Calu3 (cell line): ENCODE measurements at regions not wholly inside any gene's neighbourhood (a gene's known extent, or its start where the extent isn't known, plus 50 kb on each side); places are given as distances from the start of the nearest gene placed in this dataset.

Experiments used
- BruUV-seq: library from RNA; stranded (reverse); fragments of 400-500 nt; replicated peaks from 2 replicates; lab custom pipeline; 2021; lab: Mats Ljungman, UMichigan
- CTCF ChIA-PET: fragments of 300-600 bp; sonication (Branson Sonifier 250); formaldehyde crosslinking; loops from one replicate; lab custom pipeline; 2022; ENCODE audit warnings: antibody characterized with exemption; lab: Charles Lee
- DNase-seq: peaks from one replicate; pipeline ENCODE4 v3.0.0; 2022
- H3K27ac Mint-ChIP-seq: one replicate; pipeline ENCODE4 v1.8.0; 2022; ENCODE audit warnings: mixed read lengths; ENCODE audit not compliant: unreplicated experiment
- H3K27me3 Mint-ChIP-seq: one replicate; pipeline ENCODE4 v1.8.0; 2022; ENCODE audit warnings: mixed read lengths; ENCODE audit not compliant: unreplicated experiment
- H3K36me3 Mint-ChIP-seq: one replicate; pipeline ENCODE4 v1.8.0; 2022; ENCODE audit warnings: mild to moderate bottlenecking, moderate library complexity, mixed read lengths; ENCODE audit not compliant: insufficient read depth, unreplicated experiment
- H3K4me1 Mint-ChIP-seq: one replicate; pipeline ENCODE4 v1.8.0; 2022; ENCODE audit warnings: mild to moderate bottlenecking, low read depth, mixed read lengths; ENCODE audit not compliant: unreplicated experiment
- H3K4me3 Mint-ChIP-seq: one replicate; pipeline ENCODE4 v1.8.0; 2022; ENCODE audit warnings: mild to moderate bottlenecking, low read depth, moderate library complexity, mixed read lengths; ENCODE audit not compliant: unreplicated experiment
- H3K9me3 Mint-ChIP-seq: one replicate; pipeline ENCODE4 v1.8.0; 2022; ENCODE audit warnings: low read depth, mixed read lengths; ENCODE audit not compliant: unreplicated experiment
- intact Hi-C: fragments of 100-400 bp; cut with micrococcal nuclease; formaldehyde crosslinking; loops from one replicate; pipeline ENCODE4 v1.10.0; 2022; ENCODE audit not compliant: unreplicated experiment
- TF ChIP-seq, protein P1 (sequence below): fragments of 200-600 bp; IDR thresholded peaks from one replicate; pipeline ENCODE4 v1.8.0; 2022; ENCODE audit warnings: antibody characterized with exemption; ENCODE audit not compliant: unreplicated experiment

DNA sequence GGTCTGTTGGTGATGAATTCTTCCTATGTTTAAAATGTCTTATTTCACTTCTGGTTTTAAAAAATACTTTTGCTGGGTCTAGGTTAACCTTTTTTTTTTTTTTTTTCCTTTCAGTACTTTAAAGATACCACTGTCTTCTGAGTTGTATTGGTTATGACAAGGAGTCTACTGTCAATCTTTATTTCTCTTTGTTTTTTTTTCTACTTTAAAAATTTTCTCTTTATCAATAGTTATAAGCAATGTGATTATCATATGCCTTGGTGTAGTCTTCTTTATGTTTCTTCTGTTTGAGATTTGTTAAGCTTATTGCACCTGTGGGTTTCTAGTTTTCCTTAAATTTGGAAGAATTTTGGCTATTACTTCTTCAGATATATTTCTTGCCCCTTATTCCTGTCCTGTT is 125.6 kb upstream of the SPRY4 start:
- intact Hi-C loops: no loop called here
- Mint-ChIP-seq H3K36me3 (no peaks in the 10 kb centered on the region), H3K9me3 (peaks cover 15% of the 10 kb centered on the region), H3K27me3 (no peaks in the 10 kb centered on the region), H3K4me1 (peaks cover 16% of the 10 kb centered on the region), H3K4me3 (no peak overlapping the region), H3K27ac (no peak overlapping the region)
- no TSS peak for BruUV-seq
- TF ChIP-seq, protein P1, sequence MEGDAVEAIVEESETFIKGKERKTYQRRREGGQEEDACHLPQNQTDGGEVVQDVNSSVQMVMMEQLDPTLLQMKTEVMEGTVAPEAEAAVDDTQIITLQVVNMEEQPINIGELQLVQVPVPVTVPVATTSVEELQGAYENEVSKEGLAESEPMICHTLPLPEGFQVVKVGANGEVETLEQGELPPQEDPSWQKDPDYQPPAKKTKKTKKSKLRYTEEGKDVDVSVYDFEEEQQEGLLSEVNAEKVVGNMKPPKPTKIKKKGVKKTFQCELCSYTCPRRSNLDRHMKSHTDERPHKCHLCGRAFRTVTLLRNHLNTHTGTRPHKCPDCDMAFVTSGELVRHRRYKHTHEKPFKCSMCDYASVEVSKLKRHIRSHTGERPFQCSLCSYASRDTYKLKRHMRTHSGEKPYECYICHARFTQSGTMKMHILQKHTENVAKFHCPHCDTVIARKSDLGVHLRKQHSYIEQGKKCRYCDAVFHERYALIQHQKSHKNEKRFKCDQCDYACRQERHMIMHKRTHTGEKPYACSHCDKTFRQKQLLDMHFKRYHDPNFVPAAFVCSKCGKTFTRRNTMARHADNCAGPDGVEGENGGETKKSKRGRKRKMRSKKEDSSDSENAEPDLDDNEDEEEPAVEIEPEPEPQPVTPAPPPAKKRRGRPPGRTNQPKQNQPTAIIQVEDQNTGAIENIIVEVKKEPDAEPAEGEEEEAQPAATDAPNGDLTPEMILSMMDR: no peak
- no peak for DNase-seq
- CTCF ChIA-PET: no interaction called here

DNA sequence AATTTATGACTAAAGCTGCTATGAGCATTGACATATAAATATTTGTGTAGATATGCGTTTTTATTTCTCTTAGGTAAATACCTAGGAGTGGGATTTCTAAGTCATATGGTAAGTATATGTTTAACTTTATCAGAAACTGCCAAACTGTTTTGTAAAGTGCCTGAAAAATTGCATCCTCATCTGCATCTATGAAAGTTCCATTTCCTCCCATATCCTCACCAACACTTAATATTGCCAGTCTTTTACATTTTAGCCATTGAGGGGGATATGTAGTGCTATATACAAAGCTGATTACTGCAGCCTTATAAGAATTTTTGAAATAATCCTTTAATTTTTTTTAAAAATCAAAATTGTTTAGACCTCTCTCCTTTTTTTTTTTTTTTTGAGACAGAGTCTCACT is 123.1 kb upstream of the SPRY4 start:
- intact Hi-C loops: loop anchor here (5.0 kb wide), 1 partner anchor 79 kb away; no protein-coding TSS in a partner anchor
- peaks cover 15% of the 10 kb centered on the region for H3K9me3 Mint-ChIP-seq
- TF ChIP-seq, protein P1: no peak
- no TSS peak for BruUV-seq
- H3K27ac Mint-ChIP-seq: no peak overlapping the region
- H3K4me1 Mint-ChIP-seq: peaks cover 21% of the 10 kb centered on the region
- DNase-seq: no peak
- no peaks in the 10 kb centered on the region for H3K36me3 Mint-ChIP-seq
- no peak overlapping the region for H3K4me3 Mint-ChIP-seq
- H3K27me3 Mint-ChIP-seq: no peaks in the 10 kb centered on the region
- CTCF ChIA-PET: no interaction called here

DNA sequence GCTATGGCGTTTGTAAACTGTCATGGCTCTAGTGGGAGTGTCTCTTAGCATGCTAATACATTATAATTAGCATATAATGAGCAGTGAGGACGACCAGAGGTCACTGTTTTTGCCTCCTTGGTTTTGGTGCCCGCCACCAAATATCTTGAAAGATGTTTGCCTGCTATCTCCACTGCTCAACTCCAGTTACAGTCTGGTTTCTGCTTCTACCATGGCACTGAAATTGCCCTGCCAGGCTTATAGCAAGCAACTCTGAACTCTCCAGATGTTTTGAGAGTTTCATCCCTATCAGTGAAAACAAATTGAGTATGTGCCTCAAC is 122.1 kb upstream of the SPRY4 start:
- Mint-ChIP-seq H3K27me3 (no peaks in the 10 kb centered on the region), H3K9me3 (peaks cover 13% of the 10 kb centered on the region), H3K27ac (peak overlapping the region; percentile 51), H3K4me1 (peaks cover 21% of the 10 kb centered on the region), H3K36me3 (no peaks in the 10 kb centered on the region), H3K4me3 (no peak overlapping the region)
- no TSS peak for BruUV-seq
- CTCF ChIA-PET: no interaction called here
- DNase-seq: no peak
- intact Hi-C loops: loop anchor here (5.0 kb wide), 1 partner anchor 80 kb away; no protein-coding TSS in a partner anchor
- TF ChIP-seq, protein P1: no peak

DNA sequence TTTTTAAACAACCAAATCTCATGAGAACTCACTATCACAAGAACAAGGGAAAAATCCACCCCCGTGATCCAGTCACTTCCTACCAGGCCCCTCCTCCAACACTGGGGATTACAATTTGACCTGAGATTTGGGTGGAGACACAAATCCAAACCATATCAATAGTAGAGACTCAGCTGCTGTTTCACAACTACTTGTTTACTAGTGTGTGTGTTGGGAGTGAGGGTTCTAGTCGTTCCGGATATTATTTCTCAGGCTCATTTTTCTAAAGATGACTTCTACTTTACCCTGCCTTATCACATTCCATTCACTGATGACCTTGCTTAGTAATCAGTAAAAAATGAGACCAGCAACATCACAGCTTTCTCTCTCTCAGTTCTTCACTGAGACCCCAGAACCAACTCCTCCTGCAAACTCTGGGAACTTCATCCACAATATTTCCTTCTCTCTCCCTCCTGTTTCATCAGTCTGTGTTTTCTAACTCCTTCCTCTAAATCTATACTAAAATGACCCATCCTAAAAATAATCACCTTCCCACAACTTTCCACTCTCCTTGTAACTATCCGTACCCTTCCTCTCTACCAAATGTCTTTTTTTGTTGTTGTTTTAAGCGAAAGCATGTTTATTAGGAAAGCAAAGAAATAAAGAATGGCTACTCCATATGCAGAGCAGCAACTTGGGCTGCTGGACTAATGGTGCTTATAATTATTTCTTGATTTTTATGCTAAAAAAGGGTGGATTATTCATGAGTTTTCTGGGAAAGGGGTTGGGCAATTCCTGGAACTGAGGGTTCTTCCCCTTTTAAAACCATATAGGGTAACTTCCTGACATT is 121.5 kb upstream of the SPRY4 start:
- Mint-ChIP-seq H3K36me3 (no peaks in the 10 kb centered on the region), H3K27ac (peak overlapping the region; percentile 51), H3K4me1 (peaks cover 21% of the 10 kb centered on the region), H3K27me3 (no peaks in the 10 kb centered on the region), H3K4me3 (no peak overlapping the region), H3K9me3 (peaks cover 13% of the 10 kb centered on the region)
- intact Hi-C loops: loop anchor here (5.0 kb wide), 1 partner anchor 81 kb away; no protein-coding TSS in a partner anchor
- BruUV-seq: no TSS peak
- DNase-seq: peak; percentile 20
- TF ChIP-seq, protein P1: no peak
- CTCF ChIA-PET: no interaction called here
